ENCODE measurements at regions not wholly inside any gene's neighbourhood (a gene's known extent, or its start where the extent isn't known, plus 50 kb on each side); places are given as distances from the start of the nearest gene placed in this dataset.

- Histone ChIP-seq H3K27me3 (replicated peaks; ENCODE audit: control insufficient read depth, insufficient read depth, low read length) (no peaks in the 10 kb centered on the region), H3K36me3 (ENCODE audit: control insufficient read depth, insufficient read depth, low read length) (no peaks in the 10 kb centered on the region), H3K4me3 (replicated peaks; ENCODE audit: low read depth, low read length) (no peak overlapping the region)
- no peak for DNase-seq (ENCODE audit: extremely low read depth, insufficient read length)
- no peak for TF ChIP-seq CTCF (IDR thresholded peaks at IDR 0.05; ENCODE audit: insufficient read depth, low read length, poor library complexity, severe bottlenecking)
These were observed 231.4 kb downstream of the VEGFC start for GRCh38 chr4:176561368-176561767.

GRCh38 chr4:176563591-176563990, 229.1 kb downstream of the VEGFC start:
- DNase-seq (ENCODE audit: extremely low read depth, insufficient read length): no peak
- Histone ChIP-seq H3K36me3 (ENCODE audit: control insufficient read depth, insufficient read depth, low read length) (no peaks in the 10 kb centered on the region), H3K27me3 (replicated peaks; ENCODE audit: control insufficient read depth, insufficient read depth, low read length) (no peaks in the 10 kb centered on the region), H3K4me3 (replicated peaks; ENCODE audit: low read depth, low read length) (no peak overlapping the region)
- no peak for TF ChIP-seq CTCF (IDR thresholded peaks at IDR 0.05; ENCODE audit: insufficient read depth, low read length, poor library complexity, severe bottlenecking)

GRCh38 chr4:176565049-176565448, 227.7 kb downstream of the VEGFC start:
- DNase-seq (ENCODE audit: extremely low read depth, insufficient read length): no peak
- no peaks in the 10 kb centered on the region for H3K36me3 ChIP-seq (ENCODE audit: control insufficient read depth, insufficient read depth, low read length)
- H3K4me3 ChIP-seq (replicated peaks; ENCODE audit: low read depth, low read length): no peak overlapping the region
- TF ChIP-seq CTCF (IDR thresholded peaks at IDR 0.05; ENCODE audit: insufficient read depth, low read length, poor library complexity, severe bottlenecking): no peak
- H3K27me3 ChIP-seq (replicated peaks; ENCODE audit: control insufficient read depth, insufficient read depth, low read length): no peaks in the 10 kb centered on the region

- no peaks in the 10 kb centered on the region for H3K36me3 ChIP-seq (ENCODE audit: control insufficient read depth, insufficient read depth, low read length)
- no peak for DNase-seq (ENCODE audit: extremely low read depth, insufficient read length)
- no peaks in the 10 kb centered on the region for H3K27me3 ChIP-seq (replicated peaks; ENCODE audit: control insufficient read depth, insufficient read depth, low read length)
- no peak for TF ChIP-seq CTCF (IDR thresholded peaks at IDR 0.05; ENCODE audit: insufficient read depth, low read length, poor library complexity, severe bottlenecking)
- H3K4me3 ChIP-seq (replicated peaks; ENCODE audit: low read depth, low read length): no peak overlapping the region
These were observed 226.0 kb downstream of the VEGFC start for GRCh38 chr4:176566769-176567168.

GRCh38 chr4:176568238-176568637, 224.5 kb downstream of the VEGFC start:
- no peak for DNase-seq (ENCODE audit: extremely low read depth, insufficient read length)
- H3K4me3 ChIP-seq (replicated peaks; ENCODE audit: low read depth, low read length): no peak overlapping the region
- H3K36me3 ChIP-seq (ENCODE audit: control insufficient read depth, insufficient read depth, low read length): no peaks in the 10 kb centered on the region
- TF ChIP-seq CTCF (IDR thresholded peaks at IDR 0.05; ENCODE audit: insufficient read depth, low read length, poor library complexity, severe bottlenecking): no peak
- no peaks in the 10 kb centered on the region for H3K27me3 ChIP-seq (replicated peaks; ENCODE audit: control insufficient read depth, insufficient read depth, low read length)

GRCh38 chr4:176569301-176569700, 223.4 kb downstream of the VEGFC start:
- no peak overlapping the region for H3K4me3 ChIP-seq (replicated peaks; ENCODE audit: low read depth, low read length)
- TF ChIP-seq CTCF (IDR thresholded peaks at IDR 0.05; ENCODE audit: insufficient read depth, low read length, poor library complexity, severe bottlenecking): no peak
- DNase-seq (ENCODE audit: extremely low read depth, insufficient read length): no peak

More at GRCh38 chr4:176569301-176569700, 223.4 kb downstream of the VEGFC start:
- Histone ChIP-seq H3K27me3 (replicated peaks; ENCODE audit: control insufficient read depth, insufficient read depth, low read length) (no peaks in the 10 kb centered on the region), H3K36me3 (ENCODE audit: control insufficient read depth, insufficient read depth, low read length) (no peaks in the 10 kb centered on the region)
